AG04450 (cell line): ENCODE measurements at regions not wholly inside any gene's neighbourhood (a gene's known extent, or its start where the extent isn't known, plus 50 kb on each side); places are given as distances from the start of the nearest gene placed in this dataset.
"Not testable (repeated sequence)": the region's sequence is repeated elsewhere in the genome, so short reads cannot be mapped to it uniquely, and the experiment has no call there.

Source experiments
- CTCF ChIA-PET: fragments of 300-600, 350-600 bp; formaldehyde crosslinking; extraction: SDS; loops from one replicate; lab custom pipeline; 2022; ENCODE audit warnings: antibody characterized with exemption, inconsistent platforms; lab: Charles Lee
- POLR2A ChIA-PET: fragments of 350-600 bp; formaldehyde crosslinking; extraction: SDS; loops from one replicate; lab custom pipeline; 2021; ENCODE audit warnings: antibody characterized with exemption, inconsistent platforms; lab: Yijun Ruan, JAX
- DNase-seq: peaks from one replicate; pipeline ENCODE4 v3.0.0-alpha.2; 2011; ENCODE audit warnings: low read depth, low spot score
- H3K27ac ChIP-seq: one replicate; pipeline ENCODE4 v1.5.1; 2012; ENCODE audit warnings: low read depth, low read length, control low read depth
- H3K27me3 ChIP-seq: one replicate; pipeline ENCODE4 v1.6.0; 2012; ENCODE audit warnings: low read length; ENCODE audit not compliant: control insufficient read depth, insufficient read depth
- H3K4me3 ChIP-seq: 2 replicates; pipeline ENCODE4 v1.5.1; 2011; ENCODE audit warnings: mild to moderate bottlenecking, low read depth, low read length, control low read depth
- H3K9me3 ChIP-seq: 2 replicates; pipeline ENCODE4 v1.5.1; 2012; ENCODE audit warnings: low read length; ENCODE audit not compliant: control insufficient read depth, insufficient read depth
- TF ChIP-seq, protein P1 (sequence below): IDR thresholded peaks from 2 replicates; pipeline ENCODE4 v1.5.1; 2011; ENCODE audit warnings: low read depth, low read length, control low read depth, inconsistent platforms

DNA sequence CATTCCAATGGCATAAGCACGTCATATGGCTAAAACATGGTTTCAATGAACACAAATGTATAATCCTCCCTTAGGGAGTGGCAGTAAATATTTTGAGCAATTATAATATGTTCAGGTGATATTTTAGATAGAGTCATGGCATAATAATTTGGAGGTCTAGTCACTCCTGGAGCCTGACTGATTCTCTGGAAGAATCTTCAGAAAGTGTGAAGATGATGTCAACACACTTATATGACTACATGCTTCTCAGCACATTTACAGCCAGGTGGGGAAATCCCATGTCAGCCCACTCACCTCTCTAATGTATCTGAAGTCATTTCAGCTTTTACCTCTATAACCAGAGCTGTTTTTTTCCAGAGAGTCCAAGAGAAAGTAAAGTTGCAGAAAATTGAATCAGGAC lies 474.8 kb downstream of the SHISA9 start:
- H3K27me3 ChIP-seq = no peaks in the 10 kb centered on the region
- no peak for DNase-seq
- TF ChIP-seq, protein P1, sequence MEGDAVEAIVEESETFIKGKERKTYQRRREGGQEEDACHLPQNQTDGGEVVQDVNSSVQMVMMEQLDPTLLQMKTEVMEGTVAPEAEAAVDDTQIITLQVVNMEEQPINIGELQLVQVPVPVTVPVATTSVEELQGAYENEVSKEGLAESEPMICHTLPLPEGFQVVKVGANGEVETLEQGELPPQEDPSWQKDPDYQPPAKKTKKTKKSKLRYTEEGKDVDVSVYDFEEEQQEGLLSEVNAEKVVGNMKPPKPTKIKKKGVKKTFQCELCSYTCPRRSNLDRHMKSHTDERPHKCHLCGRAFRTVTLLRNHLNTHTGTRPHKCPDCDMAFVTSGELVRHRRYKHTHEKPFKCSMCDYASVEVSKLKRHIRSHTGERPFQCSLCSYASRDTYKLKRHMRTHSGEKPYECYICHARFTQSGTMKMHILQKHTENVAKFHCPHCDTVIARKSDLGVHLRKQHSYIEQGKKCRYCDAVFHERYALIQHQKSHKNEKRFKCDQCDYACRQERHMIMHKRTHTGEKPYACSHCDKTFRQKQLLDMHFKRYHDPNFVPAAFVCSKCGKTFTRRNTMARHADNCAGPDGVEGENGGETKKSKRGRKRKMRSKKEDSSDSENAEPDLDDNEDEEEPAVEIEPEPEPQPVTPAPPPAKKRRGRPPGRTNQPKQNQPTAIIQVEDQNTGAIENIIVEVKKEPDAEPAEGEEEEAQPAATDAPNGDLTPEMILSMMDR = no peak
- no peak overlapping the region for H3K4me3 ChIP-seq
- peaks cover 17% of the 10 kb centered on the region; the same call in 1 of the 2 replicates for H3K9me3 ChIP-seq
- ChIA-PET POLR2A (no interaction called here), CTCF (no interaction called here)
- no peak overlapping the region for H3K27ac ChIP-seq

DNA sequence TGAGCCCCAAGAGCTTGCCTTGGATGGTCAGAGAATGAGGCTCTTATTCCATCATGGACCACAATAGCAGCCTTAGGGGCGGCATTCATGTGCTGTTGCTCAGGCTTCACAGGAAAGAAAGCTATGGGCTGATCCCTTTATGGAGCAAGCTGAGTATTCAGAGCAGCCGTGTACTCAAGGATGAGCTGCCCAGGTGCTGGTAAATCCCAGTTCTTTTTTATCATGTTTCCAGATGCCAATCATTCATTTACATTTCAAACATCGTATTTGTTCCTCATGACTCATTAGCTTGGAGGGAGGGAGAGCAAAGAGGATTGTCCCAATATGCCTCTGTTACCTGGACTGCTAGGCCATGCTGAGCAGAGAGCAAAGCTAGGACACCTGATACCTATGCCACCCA lies 475.7 kb downstream of the SHISA9 start:
- Histone ChIP-seq H3K27ac (no peak overlapping the region), H3K27me3 (no peaks in the 10 kb centered on the region), H3K4me3 (no peak overlapping the region), H3K9me3 (peaks cover 18% of the 10 kb centered on the region)
- POLR2A ChIA-PET = no interaction called here
- no peak for DNase-seq
- CTCF ChIA-PET = no interaction called here
- TF ChIP-seq, protein P1 = no peak

DNA sequence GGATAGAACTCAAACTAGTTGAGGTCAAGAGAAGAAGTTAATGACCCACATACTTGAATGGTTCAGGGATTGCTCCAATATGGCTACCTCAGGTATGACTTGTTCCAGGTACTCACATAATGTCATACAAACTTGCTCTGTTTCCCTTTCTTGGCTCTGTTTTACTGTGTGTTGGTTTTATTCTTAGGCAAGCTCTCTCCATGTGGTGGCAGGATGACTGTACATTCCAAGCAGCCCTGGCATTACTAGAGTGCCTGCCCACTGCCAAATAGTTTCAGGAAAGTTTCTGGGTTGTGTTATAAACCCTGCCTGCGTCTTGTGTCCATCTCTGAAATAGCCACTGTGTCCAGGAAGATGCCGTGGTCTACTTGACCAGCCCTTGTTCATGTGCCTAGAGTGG lies 476.8 kb downstream of the SHISA9 start:
- Histone ChIP-seq H3K4me3 (no peak overlapping the region), H3K9me3 (peaks cover 26% of the 10 kb centered on the region), H3K27me3 (no peaks in the 10 kb centered on the region), H3K27ac (no peak overlapping the region)
- CTCF ChIA-PET = no interaction called here
- TF ChIP-seq, protein P1 = no peak
- POLR2A ChIA-PET = no interaction called here
- DNase-seq = no peak

GRCh38 chr16:13379266-13379665 lies 477.9 kb downstream of the SHISA9 start:
- Histone ChIP-seq H3K4me3 (no peak overlapping the region), H3K27me3 (no peaks in the 10 kb centered on the region), H3K9me3 (peaks cover 28% of the 10 kb centered on the region), H3K27ac (no peak overlapping the region)
- TF ChIP-seq, protein P1 = no peak
- no peak for DNase-seq
- POLR2A ChIA-PET = no interaction called here
- CTCF ChIA-PET = no interaction called here

GRCh38 chr16:13385156-13386040 lies 484.0 kb downstream of the SHISA9 start:
- POLR2A ChIA-PET, DNase-seq, H3K4me3 ChIP-seq, H3K27ac ChIP-seq, CTCF ChIA-PET, H3K27me3 ChIP-seq: not testable (repeated sequence)
- peaks cover 18% of the 10 kb centered on the region for H3K9me3 ChIP-seq
